ENCODE measurements at regions not wholly inside any gene's neighbourhood (a gene's known extent, or its start where the extent isn't known, plus 50 kb on each side); places are given as distances from the start of the nearest gene placed in this dataset.

- Histone ChIP-seq H2AFZ (ENCODE audit: low read length) (no peak overlapping the region), H2BK5ac (ENCODE audit: low read length) (no peak overlapping the region), H3K79me1 (ENCODE audit: low read depth, low read length) (no peaks in the 10 kb centered on the region), H3K23ac (ENCODE audit: low read depth, low read length, poor library complexity) (no peak overlapping the region), H3K4ac (ENCODE audit: low read length) (no peak overlapping the region), H3K14ac (ENCODE audit: low read length) (no peak overlapping the region), H3K36me3 (replicated peaks in 1 of 2; ENCODE audit: control insufficient read depth in 2 of 2, insufficient read depth in 2 of 2, low read length in 2 of 2) (no peaks in the 10 kb centered on the region), H4K8ac (ENCODE audit: low read depth, low read length) (no peak overlapping the region), H3K4me2 (ENCODE audit: insufficient read depth, low read length, poor library complexity, severe bottlenecking) (no peak overlapping the region), H4K91ac (ENCODE audit: low read depth, low read length, poor library complexity) (no peak overlapping the region), H3K27me3 (ENCODE audit: control insufficient read depth in 3 of 3, insufficient read depth in 3 of 3, low read depth in 1 of 3, low read length in 3 of 3) (peaks cover 0 to 3% (median 0%) of the 10 kb centered on the region in 3 experiments), H3K18ac (ENCODE audit: low read length) (no peak overlapping the region), H2BK12ac (ENCODE audit: low read length) (no peak overlapping the region), H2AK5ac (ENCODE audit: low read depth, low read length) (no peak overlapping the region), H2BK15ac (ENCODE audit: low read length) (no peak overlapping the region), H3K4me3 (ENCODE audit: low read length in 2 of 2) (no peak overlapping the region), H3K9me3 (replicated peaks in 1 of 2; ENCODE audit: control insufficient read depth in 2 of 2, insufficient read depth in 1 of 2, low read depth in 1 of 2, low read length in 2 of 2) (no peaks in the 10 kb centered on the region), H3K27ac (replicated peaks; ENCODE audit: low read length) (no peak overlapping the region), H3K4me1 (ENCODE audit: control insufficient read depth in 2 of 2, insufficient read depth in 1 of 2, low read depth in 1 of 2, low read length in 2 of 2) (peaks cover 9 to 11% of the 10 kb centered on the region in 2 donors), H3K9ac (ENCODE audit: low read depth, low read length, poor library complexity) (no peak overlapping the region), H2BK120ac (ENCODE audit: low read depth, low read length) (no peak overlapping the region)
- no peak for DNase-seq (ENCODE audit: low spot score)
- WGBS, 2 donors (ENCODE audit: extremely low coverage in 2 of 2, insufficient read length in 2 of 2, insufficient replicate concordance in 1 of 2), result no CpG with 5 or more reads among the region's 6 CpGs
These were observed 83.6 kb downstream of the RHOB start for GRCh38 chr2:20530520-20530919.

- peaks cover 0 to 3% (median 0%) of the 10 kb centered on the region in 3 experiments for H3K27me3 ChIP-seq (ENCODE audit: control insufficient read depth in 3 of 3, insufficient read depth in 3 of 3, low read depth in 1 of 3, low read length in 3 of 3)
- no peaks in the 10 kb centered on the region for H3K79me1 ChIP-seq (ENCODE audit: low read depth, low read length)
- H2BK5ac ChIP-seq (ENCODE audit: low read length), result no peak overlapping the region
- no peak for DNase-seq (ENCODE audit: low spot score)
- no peak overlapping the region for H2BK15ac ChIP-seq (ENCODE audit: low read length)
- no peaks in the 10 kb centered on the region for H3K36me3 ChIP-seq (replicated peaks in 1 of 2; ENCODE audit: control insufficient read depth in 2 of 2, insufficient read depth in 2 of 2, low read length in 2 of 2)
- H3K14ac ChIP-seq (ENCODE audit: low read length), result no peak overlapping the region
- no peak overlapping the region for H2AFZ ChIP-seq (ENCODE audit: low read length)
- no peak overlapping the region for H3K4me2 ChIP-seq (ENCODE audit: insufficient read depth, low read length, poor library complexity, severe bottlenecking)
- no CpG with 5 or more reads among the region's 8 CpGs for WGBS, 2 donors (ENCODE audit: extremely low coverage in 2 of 2, insufficient read length in 2 of 2, insufficient replicate concordance in 1 of 2)
- no peak overlapping the region for H3K4ac ChIP-seq (ENCODE audit: low read length)
- no peak overlapping the region for H2BK12ac ChIP-seq (ENCODE audit: low read length)
- no peak overlapping the region for H2BK120ac ChIP-seq (ENCODE audit: low read depth, low read length)
- no peak overlapping the region for H3K4me3 ChIP-seq (ENCODE audit: low read length in 2 of 2)
- no peak overlapping the region for H3K9ac ChIP-seq (ENCODE audit: low read depth, low read length, poor library complexity)
- H3K18ac ChIP-seq (ENCODE audit: low read length), result no peak overlapping the region
- H3K23ac ChIP-seq (ENCODE audit: low read depth, low read length, poor library complexity), result no peak overlapping the region
- H4K8ac ChIP-seq (ENCODE audit: low read depth, low read length), result no peak overlapping the region
- H3K4me1 ChIP-seq (ENCODE audit: control insufficient read depth in 2 of 2, insufficient read depth in 1 of 2, low read depth in 1 of 2, low read length in 2 of 2), result peaks cover 9 to 11% of the 10 kb centered on the region in 2 donors
- H3K9me3 ChIP-seq (replicated peaks in 1 of 2; ENCODE audit: control insufficient read depth in 2 of 2, insufficient read depth in 1 of 2, low read depth in 1 of 2, low read length in 2 of 2), result no peaks in the 10 kb centered on the region
- no peak overlapping the region for H3K27ac ChIP-seq (replicated peaks; ENCODE audit: low read length)
- no peak overlapping the region for H4K91ac ChIP-seq (ENCODE audit: low read depth, low read length, poor library complexity)
- no peak overlapping the region for H2AK5ac ChIP-seq (ENCODE audit: low read depth, low read length)
These were observed 84.9 kb downstream of the RHOB start for GRCh38 chr2:20531633-20532262.

- Histone ChIP-seq H3K9ac (ENCODE audit: low read depth, low read length, poor library complexity) (peak overlapping the region; percentile 5), H3K18ac (ENCODE audit: low read length) (peak overlapping the region; percentile 76), H3K14ac (ENCODE audit: low read length) (no peak overlapping the region), H2BK15ac (ENCODE audit: low read length) (peak overlapping the region; percentile 37), H4K8ac (ENCODE audit: low read depth, low read length) (no peak overlapping the region), H2BK12ac (ENCODE audit: low read length) (peak overlapping the region; percentile 30), H3K36me3 (replicated peaks in 1 of 2; ENCODE audit: control insufficient read depth in 2 of 2, insufficient read depth in 2 of 2, low read length in 2 of 2) (no peaks in the 10 kb centered on the region), H2AK5ac (ENCODE audit: low read depth, low read length) (peak overlapping the region; percentile 80), H3K4me1 (ENCODE audit: control insufficient read depth in 2 of 2, insufficient read depth in 1 of 2, low read depth in 1 of 2, low read length in 2 of 2) (peaks cover 19 to 20% of the 10 kb centered on the region in 2 donors), H3K27ac (replicated peaks; ENCODE audit: low read length) (no peak overlapping the region), H2AFZ (ENCODE audit: low read length) (peak overlapping the region; percentile 33), H3K79me1 (ENCODE audit: low read depth, low read length) (no peaks in the 10 kb centered on the region), H3K23ac (ENCODE audit: low read depth, low read length, poor library complexity) (peak overlapping the region; percentile 26), H3K4ac (ENCODE audit: low read length) (no peak overlapping the region), H3K4me3 (ENCODE audit: low read length in 2 of 2) (no peak overlapping the region), H3K4me2 (ENCODE audit: insufficient read depth, low read length, poor library complexity, severe bottlenecking) (no peak overlapping the region), H2BK120ac (ENCODE audit: low read depth, low read length) (no peak overlapping the region), H3K9me3 (replicated peaks in 1 of 2; ENCODE audit: control insufficient read depth in 2 of 2, insufficient read depth in 1 of 2, low read depth in 1 of 2, low read length in 2 of 2) (no peaks in the 10 kb centered on the region), H4K91ac (ENCODE audit: low read depth, low read length, poor library complexity) (no peak overlapping the region), H3K27me3 (ENCODE audit: control insufficient read depth in 3 of 3, insufficient read depth in 3 of 3, low read depth in 1 of 3, low read length in 3 of 3) (peaks cover 0 to 3% (median 0%) of the 10 kb centered on the region in 3 experiments), H2BK5ac (ENCODE audit: low read length) (peak overlapping the region; percentile 14)
- no peak for DNase-seq (ENCODE audit: low spot score)
- WGBS, 2 donors (ENCODE audit: extremely low coverage in 2 of 2, insufficient read length in 2 of 2, insufficient replicate concordance in 1 of 2), result no CpG with 5 or more reads among the region's 17 CpGs
These were observed 86.0 kb downstream of the RHOB start for GRCh38 chr2:20532634-20533437.

- Histone ChIP-seq H3K18ac (ENCODE audit: low read length) (no peak overlapping the region), H4K91ac (ENCODE audit: low read depth, low read length, poor library complexity) (no peak overlapping the region), H3K4me1 (ENCODE audit: control insufficient read depth in 2 of 2, insufficient read depth in 1 of 2, low read depth in 1 of 2, low read length in 2 of 2) (peaks cover 22 to 29% of the 10 kb centered on the region in 2 donors), H2BK5ac (ENCODE audit: low read length) (no peak overlapping the region), H2BK15ac (ENCODE audit: low read length) (peak overlapping the region; percentile 18), H3K27ac (replicated peaks; ENCODE audit: low read length) (no peak overlapping the region), H3K36me3 (replicated peaks in 1 of 2; ENCODE audit: control insufficient read depth in 2 of 2, insufficient read depth in 2 of 2, low read length in 2 of 2) (no peaks in the 10 kb centered on the region), H3K23ac (ENCODE audit: low read depth, low read length, poor library complexity) (no peak overlapping the region), H4K8ac (ENCODE audit: low read depth, low read length) (no peak overlapping the region), H2AFZ (ENCODE audit: low read length) (no peak overlapping the region), H2BK12ac (ENCODE audit: low read length) (peak overlapping the region; percentile 30), H3K4ac (ENCODE audit: low read length) (no peak overlapping the region), H3K9me3 (replicated peaks in 1 of 2; ENCODE audit: control insufficient read depth in 2 of 2, insufficient read depth in 1 of 2, low read depth in 1 of 2, low read length in 2 of 2) (no peaks in the 10 kb centered on the region), H3K14ac (ENCODE audit: low read length) (no peak overlapping the region), H2AK5ac (ENCODE audit: low read depth, low read length) (peak overlapping the region; percentile 8), H2BK120ac (ENCODE audit: low read depth, low read length) (no peak overlapping the region), H3K79me1 (ENCODE audit: low read depth, low read length) (no peaks in the 10 kb centered on the region), H3K4me3 (ENCODE audit: low read length in 2 of 2) (no peak overlapping the region), H3K4me2 (ENCODE audit: insufficient read depth, low read length, poor library complexity, severe bottlenecking) (no peak overlapping the region), H3K27me3 (ENCODE audit: control insufficient read depth in 3 of 3, insufficient read depth in 3 of 3, low read depth in 1 of 3, low read length in 3 of 3) (peaks cover 0 to 9% (median 0%) of the 10 kb centered on the region in 3 experiments), H3K9ac (ENCODE audit: low read depth, low read length, poor library complexity) (no peak overlapping the region)
- DNase-seq (ENCODE audit: low spot score), result no peak
- WGBS, 2 donors (ENCODE audit: extremely low coverage in 2 of 2, insufficient read length in 2 of 2, insufficient replicate concordance in 1 of 2), result no CpG with 5 or more reads among the region's 10 CpGs
These were observed 87.2 kb downstream of the RHOB start for GRCh38 chr2:20533993-20534622.

Data from neuronal stem cell (in vitro differentiated cells).